HG02943 (cell line): ENCODE measurements at regions not wholly inside any gene's neighbourhood (a gene's known extent, or its start where the extent isn't known, plus 50 kb on each side); places are given as distances from the start of the nearest gene placed in this dataset.

Source experiments
- ATAC-seq: cut with Tn5 transposase; IDR thresholded peaks from one replicate; pipeline ENCODE4 v1.9.1; 2021; ENCODE audit warnings: mild to moderate bottlenecking, low read depth, moderate library complexity; ENCODE audit not compliant: unreplicated experiment

- ATAC-seq: no peak
Observed at GRCh38 chr1:229040630-229041358, 230.1 kb upstream of the RAB4A start.

GRCh38 chr1:229041946-229042345 lies 229.0 kb upstream of the RAB4A start:
- no peak for ATAC-seq

- ATAC-seq: no peak
Observed at GRCh38 chr1:229042482-229042881, 228.4 kb upstream of the RAB4A start.

GRCh38 chr1:229043115-229043514 lies 227.8 kb upstream of the RAB4A start:
- no peak for ATAC-seq

GRCh38 chr1:229046251-229046853 lies 224.6 kb upstream of the RAB4A start:
- ATAC-seq: no peak

GRCh38 chr1:229047161-229047839 lies 223.6 kb upstream of the RAB4A start:
- no peak for ATAC-seq

- no peak for ATAC-seq
Observed at GRCh38 chr1:229047840-229048620, 222.9 kb upstream of the RAB4A start.

GRCh38 chr1:229048896-229049295 lies 222.0 kb upstream of the RAB4A start:
- no peak for ATAC-seq

- no peak for ATAC-seq
Observed at GRCh38 chr1:229056046-229056445, 214.9 kb upstream of the RAB4A start.

GRCh38 chr1:229058111-229058561 lies 212.8 kb upstream of the RAB4A start:
- no peak for ATAC-seq

- no peak for ATAC-seq
Observed at GRCh38 chr1:229058729-229059128, 212.2 kb upstream of the RAB4A start.

- no peak for ATAC-seq
Observed at GRCh38 chr1:229059671-229060539, 211.0 kb upstream of the RAB4A start.

- ATAC-seq: no peak
Observed at GRCh38 chr1:229062135-229062534, 208.8 kb upstream of the RAB4A start.

- no peak for ATAC-seq
Observed at GRCh38 chr1:229063154-229063773, 207.6 kb upstream of the RAB4A start.

- no peak for ATAC-seq
Observed at GRCh38 chr1:229064320-229065168, 206.4 kb upstream of the RAB4A start.

GRCh38 chr1:229065613-229066012 lies 205.3 kb upstream of the RAB4A start:
- no peak for ATAC-seq

GRCh38 chr1:229066591-229066990 lies 204.3 kb upstream of the RAB4A start:
- no peak for ATAC-seq

GRCh38 chr1:229067546-229067945 lies 203.4 kb upstream of the RAB4A start:
- ATAC-seq: no peak
